Activated CD4-positive, alpha-beta T cell treated with anti-CD3 and anti-CD28 coated beads, Interleukin-2, amount 50 U/mL, for 16 hours (primary cell): ENCODE measurements at regions not wholly inside any gene's neighbourhood (a gene's known extent, or its start where the extent isn't known, plus 50 kb on each side); places are given as distances from the start of the nearest gene placed in this dataset.

Experiments
- DNase-seq: peaks from one replicate; pipeline ENCODE4 v3.0.0-alpha.2; 2020

DNA sequence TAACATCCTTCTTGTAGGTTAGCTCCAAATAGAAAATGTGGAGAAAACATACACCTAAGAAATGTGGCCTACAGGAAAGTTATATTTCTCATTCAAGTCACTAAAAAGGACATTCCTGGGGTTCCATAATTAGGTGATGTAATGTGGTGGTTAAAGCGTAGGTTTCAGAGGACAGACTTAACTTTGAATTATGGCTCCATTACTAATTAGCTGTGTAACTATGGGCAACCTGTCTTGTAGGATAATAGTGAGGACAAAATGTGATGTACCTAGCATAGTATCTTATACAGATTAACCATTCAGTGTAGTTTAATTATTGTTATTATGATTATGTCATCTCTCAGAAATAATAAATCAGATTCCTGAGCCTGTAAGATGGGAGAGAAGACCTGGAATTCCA, 602.5 kb downstream of the TSN start:
- no peak for DNase-seq

DNA sequence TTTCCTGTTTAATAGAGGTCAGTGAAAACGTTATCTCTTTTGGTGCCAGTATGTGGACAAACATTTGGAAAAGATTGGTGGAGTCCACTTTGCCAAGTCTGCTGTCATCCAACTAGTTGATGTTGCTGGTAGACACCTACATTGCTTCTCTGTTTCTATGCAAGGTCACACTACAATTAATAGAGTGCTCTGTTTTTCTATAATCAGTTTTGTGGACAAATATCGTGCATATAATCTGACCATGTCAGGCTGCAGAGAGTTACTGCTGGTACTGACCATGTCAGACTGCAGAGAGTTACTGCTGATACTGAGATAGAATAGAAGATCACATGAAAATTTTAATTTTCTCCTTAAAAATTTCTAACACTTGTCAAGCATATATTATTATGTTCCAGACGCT, 603.3 kb downstream of the TSN start:
- no peak for DNase-seq

DNA sequence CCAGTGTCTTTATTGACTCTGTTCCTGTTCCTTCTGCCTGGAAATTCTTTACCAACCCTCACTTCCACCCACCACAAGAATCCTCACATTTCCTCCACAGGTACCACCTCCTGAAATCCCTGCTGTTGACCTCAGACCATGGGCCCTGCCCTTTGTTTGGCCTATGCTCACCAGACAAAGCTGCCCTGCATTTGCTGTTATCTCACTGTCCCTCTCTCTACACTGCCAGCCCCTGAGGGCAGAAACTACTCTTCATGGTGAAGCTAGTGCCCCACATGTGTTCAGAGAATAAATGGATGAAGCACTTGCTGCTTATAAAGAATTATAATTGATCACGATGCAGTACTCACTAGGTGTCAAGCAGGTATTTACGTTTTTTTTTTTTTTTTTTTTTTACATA, 608.4 kb downstream of the TSN start:
- DNase-seq, result no peak

DNA sequence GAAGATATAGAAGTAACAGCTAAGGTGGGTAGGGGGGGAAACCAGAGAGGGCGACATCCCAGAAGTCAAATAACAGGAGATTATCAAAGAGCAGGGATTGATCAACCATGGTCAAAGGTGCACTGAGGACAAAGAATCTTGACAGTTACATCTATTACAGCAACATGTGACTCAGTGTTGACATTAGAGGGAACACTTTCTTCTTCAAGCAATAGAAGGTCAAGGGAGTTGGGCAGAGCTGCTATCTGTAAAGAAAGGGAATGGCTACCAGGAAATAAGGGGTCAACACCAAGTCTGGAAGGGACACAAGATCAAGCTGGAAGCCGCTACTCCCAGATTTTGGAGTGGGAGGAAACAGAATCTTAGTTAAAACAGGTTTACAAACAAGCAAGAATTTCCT, 611.0 kb downstream of the TSN start:
- DNase-seq, result no peak

DNA sequence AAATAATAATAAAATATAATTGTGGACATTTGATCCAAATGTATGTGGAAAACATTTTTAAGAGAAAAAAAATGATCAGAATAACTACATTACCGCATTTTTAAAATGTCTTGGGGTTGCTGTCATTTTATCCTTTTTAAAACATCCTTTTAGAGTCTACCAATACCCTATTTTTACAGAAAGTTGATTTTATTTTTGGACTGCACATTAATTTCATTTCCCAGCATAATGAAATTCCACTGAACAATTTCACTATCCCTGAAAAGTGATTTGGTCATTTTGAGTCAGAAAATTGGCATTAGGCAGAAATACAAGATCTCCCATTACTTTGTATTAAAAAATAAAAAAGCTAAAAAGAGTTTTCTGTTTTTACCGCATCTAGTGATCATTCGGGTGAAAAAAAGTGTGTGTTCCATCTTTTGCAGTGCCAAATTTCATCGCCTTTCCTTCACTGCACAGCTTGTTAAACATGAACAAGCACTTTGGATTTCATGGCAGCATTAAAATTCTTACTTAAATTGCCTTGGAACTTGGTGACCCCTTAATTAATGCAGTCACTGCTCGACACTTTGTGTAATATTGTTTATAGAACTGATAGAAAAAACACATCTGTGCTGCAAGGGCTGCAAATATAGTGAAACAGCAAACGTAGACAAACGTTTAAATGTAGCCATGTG, 611.7 kb downstream of the TSN start:
- no peak for DNase-seq

DNA sequence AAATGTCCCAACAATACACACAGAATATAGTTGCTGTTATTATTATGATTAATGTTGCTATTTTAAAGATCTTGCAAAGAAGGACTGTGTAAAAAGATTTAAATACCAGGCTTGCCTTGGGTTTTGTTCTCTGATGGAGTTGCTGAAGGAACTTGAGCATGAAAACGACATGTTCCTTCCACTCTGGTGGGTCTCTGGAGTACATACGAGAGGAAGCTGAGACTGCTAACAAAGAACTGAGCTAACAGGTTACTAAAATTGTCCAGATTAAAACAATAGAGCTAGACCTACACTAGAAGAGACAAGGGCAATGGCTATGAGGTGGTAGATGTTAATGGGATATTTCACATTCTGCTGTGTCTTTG, 612.2 kb downstream of the TSN start:
- no peak for DNase-seq

DNA sequence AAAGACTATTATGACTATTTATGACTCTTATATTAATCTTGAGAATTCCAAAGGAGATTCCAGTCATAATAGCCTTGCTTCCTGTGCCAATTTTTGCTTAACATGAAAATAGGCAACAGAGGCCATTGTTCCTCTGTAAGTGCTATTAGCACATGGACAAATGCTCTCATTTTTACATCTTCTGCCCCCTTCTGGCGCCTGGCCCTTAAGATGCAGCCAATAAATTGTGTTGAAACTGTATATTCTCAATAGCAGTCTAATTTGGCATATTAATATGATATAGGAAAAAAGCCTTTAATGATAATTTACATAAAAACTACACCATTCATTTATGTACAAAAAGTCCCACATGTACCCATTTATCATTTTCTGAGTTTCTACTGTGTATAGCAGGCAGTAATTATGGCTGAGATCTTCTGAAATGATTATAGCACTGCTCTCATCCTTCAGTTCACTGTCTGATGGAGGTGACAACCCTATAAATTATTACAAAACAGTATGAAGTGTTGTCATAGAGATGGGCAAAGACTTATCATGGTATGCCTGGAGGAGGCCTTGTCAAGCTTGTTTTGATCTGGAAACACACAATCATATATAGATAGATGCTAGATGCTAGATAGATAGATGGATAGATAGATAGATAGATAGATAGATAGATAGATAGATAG, 613.3 kb downstream of the TSN start:
- no peak for DNase-seq

DNA sequence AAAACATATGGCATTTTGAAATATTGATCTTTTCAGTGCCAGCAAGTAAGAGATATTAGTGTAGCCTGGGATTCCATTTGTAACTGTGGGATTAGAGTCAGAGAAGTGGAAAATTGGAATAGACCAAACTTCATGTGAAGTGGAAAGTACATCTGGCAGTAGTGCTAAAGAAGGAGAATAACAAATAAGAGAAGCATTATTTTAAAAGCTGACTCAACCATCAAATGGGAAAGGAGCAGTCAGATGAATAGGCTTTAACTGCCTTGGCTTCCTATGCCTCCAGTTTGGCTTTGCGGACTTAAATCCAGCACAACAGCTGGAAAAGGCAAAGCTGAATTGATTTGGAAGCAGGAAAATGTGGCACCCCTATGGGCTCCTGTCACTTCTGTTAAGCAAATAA, 623.1 kb downstream of the TSN start:
- DNase-seq, result no peak

DNA sequence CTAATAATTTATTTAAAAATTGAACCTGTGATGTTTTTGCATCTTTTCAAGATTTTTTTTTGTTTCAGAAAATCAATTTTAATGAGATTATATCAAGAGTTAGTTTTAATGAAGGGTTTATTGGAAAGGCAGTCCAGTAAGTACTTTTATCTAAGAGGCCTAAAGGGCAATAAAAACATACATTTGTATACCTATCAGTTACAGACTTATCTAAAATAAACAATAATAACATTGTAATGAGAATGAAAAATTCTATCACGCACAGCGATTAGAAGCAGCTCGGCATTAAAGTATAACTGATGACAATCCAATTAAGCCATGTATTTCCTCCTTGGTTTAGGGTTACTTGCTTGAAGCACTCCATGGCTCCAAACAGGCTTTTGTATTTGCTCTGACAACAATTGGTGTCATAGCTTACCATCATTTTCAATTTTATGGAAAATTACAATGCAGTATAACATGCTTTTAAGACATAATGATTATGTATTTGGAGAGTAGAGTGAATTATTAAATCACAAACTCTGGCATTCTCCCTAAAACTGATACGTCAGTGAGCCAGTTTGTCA, 629.4 kb downstream of the TSN start:
- DNase-seq, result no peak

DNA sequence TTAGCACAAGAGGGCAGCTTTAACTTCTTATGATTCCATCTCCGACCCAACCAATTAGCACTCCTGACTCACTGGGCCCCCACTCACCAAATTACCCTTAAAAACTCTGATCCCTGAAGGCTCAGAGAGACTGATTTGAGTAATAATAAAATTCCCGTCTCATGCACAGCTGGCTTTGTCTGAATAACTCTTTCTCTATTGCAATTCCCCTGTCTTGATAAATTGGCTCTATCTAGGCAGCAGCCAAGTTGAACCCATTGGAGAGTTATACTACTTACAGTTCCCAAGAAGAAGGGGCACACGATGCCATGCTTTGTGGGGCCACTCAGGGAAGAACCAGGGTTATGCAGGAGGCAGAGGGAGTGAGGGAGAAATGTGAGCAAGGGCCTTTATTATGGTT, 632.8 kb downstream of the TSN start:
- no peak for DNase-seq

DNA sequence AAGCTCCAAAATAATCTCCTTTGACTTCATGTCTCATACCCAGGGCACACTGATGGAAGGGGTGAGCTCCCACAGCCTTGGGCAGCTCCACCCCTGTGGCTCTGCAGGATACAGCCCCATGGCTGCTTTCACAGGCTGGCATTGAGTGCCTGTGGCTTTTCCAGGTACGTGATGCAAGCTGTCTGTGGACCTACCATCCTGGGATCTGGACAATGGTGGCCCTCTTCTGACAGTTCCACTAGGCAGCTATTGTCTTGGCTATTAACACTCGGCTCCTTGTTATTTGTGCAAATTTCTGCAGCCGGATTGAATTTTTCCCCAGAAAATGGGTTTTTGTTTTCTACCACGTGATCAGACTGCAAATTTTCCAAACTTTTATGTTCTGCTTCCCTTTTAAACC, 634.2 kb downstream of the TSN start:
- DNase-seq, result no peak

DNA sequence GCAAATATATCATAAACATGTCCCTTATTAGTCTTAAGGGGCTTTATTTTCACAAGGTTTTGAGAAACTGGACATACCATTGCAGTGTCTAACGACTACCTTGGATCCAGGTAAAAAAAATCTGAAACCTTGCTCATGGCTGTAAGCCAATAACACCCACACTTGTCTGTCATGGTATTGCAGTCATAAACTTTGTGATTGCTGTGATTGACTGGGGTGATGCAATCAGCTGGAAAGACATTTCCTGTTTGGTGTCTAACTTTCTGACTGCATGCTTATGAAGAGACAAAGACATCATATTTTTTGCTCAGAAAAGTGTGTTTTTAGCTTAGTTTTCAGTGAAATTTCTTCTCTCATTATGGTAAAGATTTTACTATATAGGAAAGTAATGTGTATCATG, 635.0 kb downstream of the TSN start:
- no peak for DNase-seq

DNA sequence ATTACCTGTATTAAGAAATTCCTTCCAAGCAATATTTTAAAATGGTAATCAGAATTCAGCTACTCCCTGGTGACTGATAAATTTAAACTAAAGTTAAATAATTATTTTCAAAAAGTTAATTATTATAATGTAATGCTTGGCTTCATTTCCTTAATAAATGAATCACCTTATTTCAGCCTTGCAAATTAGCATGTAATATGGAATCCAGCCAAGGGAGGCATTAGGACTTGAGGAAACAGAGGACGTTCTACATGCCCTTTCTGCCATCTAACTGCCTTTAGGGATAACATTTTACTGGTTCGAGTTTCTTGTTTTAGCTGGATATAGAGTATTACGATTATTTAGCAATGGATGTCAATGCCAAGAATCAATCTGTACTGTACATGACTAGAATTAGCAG, 636.3 kb downstream of the TSN start:
- DNase-seq, result no peak

DNA sequence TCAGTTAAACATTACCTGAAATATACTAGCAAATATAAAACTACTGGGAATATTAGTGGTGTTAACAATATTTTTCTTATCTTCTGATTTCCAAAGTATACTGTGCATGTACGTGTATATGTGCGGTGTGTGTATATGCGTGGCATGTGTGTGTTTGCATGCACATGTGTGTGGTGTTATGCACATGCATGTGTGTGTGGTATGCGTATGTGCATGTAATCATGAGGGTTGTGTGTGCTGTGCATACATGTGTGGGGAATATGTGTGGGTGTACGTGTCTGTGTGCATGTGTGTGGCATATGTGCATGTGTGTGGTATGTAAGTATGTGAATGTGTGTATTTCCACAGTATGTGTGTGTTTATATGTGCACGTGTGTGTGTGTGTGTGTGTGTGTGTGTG, 640.2 kb downstream of the TSN start:
- DNase-seq, result no peak

DNA sequence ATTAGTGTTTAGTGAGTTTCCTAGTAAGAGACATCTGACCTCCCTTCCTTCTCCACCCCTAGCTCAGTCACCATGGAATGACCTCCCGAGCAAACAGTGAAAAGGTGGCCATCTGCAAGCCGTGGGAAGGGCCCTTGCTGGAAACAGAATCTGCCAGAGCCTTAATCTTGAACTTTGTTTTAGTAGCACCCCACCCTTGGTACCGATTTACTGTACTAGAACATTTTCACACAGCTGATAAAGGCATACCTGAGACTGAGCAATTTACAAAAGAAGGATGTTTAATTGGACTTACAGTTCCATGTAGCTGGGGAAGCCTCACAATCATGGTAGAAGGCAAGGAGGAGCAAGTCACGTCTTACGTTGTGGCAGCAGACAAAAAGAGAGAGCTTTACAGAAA, 655.8 kb downstream of the TSN start:
- no peak for DNase-seq

DNA sequence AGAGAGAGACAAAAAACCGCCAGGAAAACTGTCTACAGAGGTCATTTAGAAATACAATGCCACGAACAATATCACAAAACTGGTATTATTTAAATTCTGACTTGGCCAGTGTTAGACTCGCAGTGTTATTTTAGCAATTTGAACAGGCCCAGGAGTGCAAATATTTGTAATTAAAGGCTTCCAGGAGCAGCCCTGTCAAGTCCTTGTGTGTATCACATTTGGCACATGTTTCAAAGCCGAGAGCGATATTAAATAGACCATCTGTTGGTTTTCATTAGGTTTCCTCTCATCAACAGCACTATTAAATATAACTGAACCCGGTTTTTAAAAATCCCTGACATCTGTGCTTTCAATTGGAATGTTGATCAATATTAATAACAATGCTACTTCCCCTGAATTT, 656.9 kb downstream of the TSN start:
- no peak for DNase-seq

DNA sequence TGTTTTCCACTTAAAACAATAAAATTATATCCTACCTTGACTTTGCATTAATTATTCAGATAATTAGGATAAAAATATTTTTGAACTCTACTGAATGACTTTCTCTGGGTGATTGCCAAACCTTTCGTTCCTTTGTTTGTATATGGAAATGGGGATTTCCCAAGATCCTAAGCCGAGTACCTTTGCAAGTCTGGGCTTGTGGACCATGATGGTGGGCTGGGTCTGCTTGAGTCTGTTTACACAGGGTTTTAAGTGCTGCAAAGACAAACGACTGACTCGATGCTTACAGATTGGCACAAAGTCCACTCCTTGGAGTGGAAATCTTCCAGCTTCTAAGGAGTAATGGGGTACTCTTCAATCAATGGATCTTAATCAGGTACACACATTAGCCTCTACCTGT, 659.5 kb downstream of the TSN start:
- DNase-seq, result no peak

DNA sequence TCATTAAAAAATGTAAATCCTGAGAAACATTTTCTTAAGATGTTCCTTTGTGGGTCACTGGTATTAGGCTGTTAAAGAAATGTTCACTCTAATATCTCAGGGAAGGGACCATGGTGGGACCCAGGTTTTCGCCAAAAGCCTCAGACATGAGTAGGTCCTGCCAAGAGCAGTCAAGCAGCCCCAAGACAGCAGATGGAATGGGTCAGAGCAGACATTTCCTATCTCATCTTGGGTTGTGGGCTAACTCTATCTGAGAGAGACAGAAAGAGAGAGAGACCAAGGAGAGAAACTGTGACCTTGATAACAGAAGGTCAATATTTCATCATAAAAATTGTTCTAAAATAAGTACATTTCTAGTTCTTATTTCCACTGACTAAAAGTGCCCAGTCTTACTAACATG, 661.7 kb downstream of the TSN start:
- no peak for DNase-seq

DNA sequence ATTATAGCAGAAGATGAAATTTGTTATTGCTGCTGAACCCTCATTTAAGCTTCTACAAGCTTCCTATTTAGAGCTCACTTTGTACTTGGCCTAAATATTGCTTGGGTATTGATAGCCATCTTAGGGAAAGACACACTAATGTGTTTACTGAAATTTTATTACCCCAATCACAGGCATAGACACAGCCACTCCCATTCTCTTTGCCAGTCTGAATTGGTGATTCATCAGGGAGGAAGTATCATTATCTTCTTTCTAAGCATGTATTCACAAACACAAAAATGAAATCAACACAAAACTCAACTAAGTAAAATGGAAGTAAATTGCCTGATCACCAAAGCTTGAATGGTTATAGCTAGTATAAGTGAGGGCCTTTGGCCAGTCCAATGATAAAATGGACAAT, 666.3 kb downstream of the TSN start:
- DNase-seq, result no peak

DNA sequence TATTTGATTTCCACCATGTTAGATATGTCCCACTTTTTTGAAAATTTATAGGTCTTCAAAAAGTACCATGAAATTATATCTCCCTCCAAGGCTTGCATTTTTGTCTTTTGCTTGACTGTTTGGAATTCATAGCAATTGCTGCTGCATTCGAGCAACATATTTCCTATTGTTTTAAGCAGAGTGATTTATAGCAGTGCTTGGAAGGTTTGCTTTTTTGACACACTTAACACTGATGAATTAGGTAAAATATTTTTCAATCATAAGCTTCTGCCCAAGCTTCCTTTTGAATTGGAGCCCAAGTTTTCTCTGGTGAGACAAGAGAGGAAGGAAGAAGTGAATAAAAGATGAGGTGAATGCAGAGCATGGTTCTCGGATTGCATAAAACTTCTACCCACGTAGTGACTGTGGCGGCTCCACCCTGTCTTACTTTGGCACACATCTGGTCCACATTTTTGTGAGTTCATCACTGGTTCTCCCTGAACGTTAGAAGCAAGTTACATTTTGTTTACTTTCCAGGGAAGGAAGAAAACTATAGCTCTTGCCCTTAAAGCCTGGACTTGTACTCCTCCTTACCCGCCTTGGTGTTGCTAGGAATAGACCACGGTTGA, 667.0 kb downstream of the TSN start:
- DNase-seq, result no peak

DNA sequence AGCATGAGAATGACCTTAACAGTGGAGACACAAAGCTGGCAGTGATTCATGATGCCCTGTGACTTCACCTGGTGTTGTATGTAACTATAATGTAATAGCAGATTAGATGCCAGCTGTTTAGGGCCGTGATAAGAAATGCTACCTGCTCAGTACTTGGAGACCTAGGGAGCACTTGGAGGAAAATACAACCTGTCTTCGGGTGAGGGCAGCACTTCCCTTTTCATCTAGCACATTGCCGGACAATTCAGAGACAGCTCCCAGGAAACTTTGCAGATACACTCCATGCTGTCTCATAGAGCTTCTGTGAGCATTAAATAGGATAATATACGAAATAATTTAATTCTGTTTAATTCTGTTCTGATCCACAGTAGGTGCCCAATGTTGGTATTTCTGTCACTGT, 668.5 kb downstream of the TSN start:
- DNase-seq, result no peak

DNA sequence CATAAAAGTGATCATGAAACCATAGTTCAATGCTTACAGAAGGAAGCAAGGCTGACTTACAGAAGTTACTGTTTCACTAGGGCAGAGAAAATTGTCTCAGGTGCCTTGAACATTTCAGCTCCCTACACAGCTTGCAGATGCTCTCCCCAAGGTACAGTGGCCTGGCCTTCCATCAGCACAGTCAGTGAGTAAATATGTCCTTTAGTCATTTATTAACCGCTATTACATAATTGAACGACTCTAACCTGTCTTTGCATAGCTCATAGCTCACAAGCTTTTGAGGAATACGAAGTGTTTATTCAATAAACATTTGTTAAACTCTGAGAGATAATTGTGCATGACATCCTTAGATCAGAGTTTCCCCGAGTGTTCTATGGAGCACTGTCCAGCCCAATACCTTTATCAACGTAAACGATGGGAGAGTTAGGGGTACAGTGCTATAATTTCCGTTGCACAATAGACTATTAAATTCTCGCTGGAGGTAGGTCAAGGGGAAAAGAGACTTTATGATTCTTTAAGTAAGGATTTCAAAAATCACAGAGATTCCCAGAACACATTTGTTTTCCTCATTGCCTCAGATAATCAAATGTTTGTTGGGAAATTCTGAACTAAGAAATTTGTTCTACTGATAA, 677.8 kb downstream of the TSN start:
- DNase-seq, result no peak

DNA sequence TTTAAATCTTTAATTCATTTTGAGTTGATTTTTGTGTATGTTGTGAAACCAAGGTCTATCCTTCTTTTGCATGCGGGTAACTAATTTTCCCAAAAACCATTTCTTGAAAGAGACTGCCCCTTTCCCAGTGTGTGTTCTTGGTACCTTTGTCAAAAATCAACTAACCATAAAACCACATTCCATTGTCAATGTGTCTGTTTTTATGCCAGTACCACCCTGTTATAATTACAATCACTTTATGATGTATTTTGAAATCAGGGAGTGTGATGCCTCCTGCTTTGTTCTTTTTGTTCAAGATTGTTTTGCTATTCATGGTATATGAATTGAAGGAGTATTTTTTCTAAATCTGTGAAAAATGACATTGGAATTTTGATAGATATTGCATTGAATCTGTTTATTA, 689.6 kb downstream of the TSN start:
- DNase-seq, result no peak

DNA sequence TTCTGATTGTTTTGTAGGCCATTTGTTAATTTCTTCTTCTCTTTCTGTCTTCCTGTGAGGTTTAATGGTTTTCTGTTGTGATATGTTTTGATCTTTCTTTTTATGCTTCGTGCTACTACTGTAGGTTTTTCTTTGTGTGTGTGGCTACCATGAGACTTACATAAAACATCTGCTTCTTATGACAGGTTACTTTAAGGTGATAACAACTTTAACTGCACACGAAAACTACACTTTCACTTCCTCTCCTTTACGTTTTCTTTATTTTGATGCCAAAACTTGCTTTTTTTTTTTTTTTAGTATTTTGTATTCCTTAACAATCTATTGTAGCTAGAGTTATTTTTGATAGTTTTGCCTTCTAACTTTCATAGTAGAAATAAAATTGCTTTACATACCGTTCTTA, 691.3 kb downstream of the TSN start:
- no peak for DNase-seq
